ENCODE measurements at regions not wholly inside any gene's neighbourhood (a gene's known extent, or its start where the extent isn't known, plus 50 kb on each side); places are given as distances from the start of the nearest gene placed in this dataset.

GRCh38 chr5:109486200-109486804 is 76.5 kb upstream of the PJA2 start:
- no peak for TF ChIP-seq CTCF (IDR thresholded peaks at IDR 0.05; ENCODE audit: low read depth, low read length, missing input control)
- TF ChIP-seq GABPA (IDR thresholded peaks at IDR 0.05 in 1 of 2, conservative IDR thresholded peaks at IDR 0.05 in 1 of 2): no peak
- TF ChIP-seq, protein P1, sequence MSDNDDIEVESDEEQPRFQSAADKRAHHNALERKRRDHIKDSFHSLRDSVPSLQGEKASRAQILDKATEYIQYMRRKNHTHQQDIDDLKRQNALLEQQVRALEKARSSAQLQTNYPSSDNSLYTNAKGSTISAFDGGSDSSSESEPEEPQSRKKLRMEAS (IDR thresholded peaks at IDR 0.05): no peak
